ENCODE measurements at regions not wholly inside any gene's neighbourhood (a gene's known extent, or its start where the extent isn't known, plus 50 kb on each side); places are given as distances from the start of the nearest gene placed in this dataset.
"Not testable (repeated sequence)": the region's sequence is repeated elsewhere in the genome, so short reads cannot be mapped to it uniquely, and the experiment has no call there.

DNA sequence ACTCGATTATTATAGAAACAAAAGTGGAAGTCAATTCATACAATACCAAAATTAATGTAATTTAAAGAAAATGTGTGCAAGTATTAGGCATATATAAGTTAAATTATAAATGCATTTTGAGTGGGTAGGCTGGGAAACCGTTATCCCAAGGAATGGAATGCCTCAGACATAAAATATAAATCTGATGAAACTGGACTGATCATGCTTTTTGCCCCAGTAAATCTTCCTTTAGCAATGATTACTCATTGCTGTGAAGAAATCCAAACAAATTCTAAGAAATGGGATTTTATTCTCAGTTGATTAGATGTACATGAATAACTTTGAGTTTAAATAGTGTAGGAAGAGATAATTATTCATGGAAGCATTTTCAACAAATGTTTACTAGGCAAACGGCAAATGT is 185.5 kb upstream of the KCNMB2 start:
- DNase-seq: no peak

GRCh38 chr3:178352326-178353005 is 183.8 kb upstream of the KCNMB2 start:
- no peak for DNase-seq

DNA sequence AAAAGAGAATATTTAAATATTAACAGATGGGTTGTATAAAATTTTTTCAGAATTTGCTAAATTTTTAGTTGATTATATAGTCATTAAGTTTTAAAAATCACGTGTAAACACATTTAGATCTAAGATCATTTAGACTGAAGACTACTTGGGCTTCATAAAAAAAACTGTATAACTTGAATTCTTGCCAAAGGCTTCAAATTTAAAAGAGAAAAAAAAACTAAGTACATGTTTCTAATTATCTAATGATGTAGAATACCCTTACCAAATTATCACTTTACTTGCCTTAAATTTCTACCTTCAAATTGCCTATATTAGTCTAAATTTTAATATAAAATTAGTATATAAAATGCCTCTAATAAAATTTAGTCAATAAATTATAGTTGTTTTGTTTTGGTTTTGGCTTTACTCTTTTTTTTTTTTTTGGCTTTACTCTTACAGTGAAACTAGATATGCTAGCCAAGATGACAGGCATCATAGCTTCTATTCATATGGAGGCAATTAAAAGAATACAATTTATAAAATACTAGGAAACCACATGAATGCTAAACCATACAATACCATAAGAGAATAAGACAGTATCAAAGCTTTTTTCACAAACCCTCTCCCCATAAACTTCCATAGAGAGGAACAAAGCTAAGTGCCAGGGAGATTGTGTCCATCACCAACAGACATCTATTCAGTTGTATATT is 183.1 kb upstream of the KCNMB2 start:
- no peak for DNase-seq

DNA sequence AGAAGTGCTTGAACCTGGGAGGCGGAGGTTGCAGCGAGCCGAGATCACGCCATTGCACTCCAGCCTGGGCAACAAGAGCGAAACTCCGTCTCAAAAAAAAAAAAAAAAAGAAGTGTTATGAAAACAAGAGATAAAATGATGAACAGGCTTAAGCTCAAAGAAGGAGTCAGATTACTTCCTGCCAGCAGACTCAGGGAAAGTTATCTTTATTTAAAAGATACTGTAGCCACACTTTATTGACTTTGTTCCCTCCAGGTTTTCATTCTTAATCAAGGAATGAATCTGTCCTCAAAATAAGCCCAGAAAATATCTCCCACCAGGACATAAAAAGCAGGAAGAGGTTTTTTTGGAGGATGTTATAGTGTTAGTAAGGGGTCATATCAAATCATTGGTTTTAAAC is 176.5 kb upstream of the KCNMB2 start:
- no peak for DNase-seq

DNA sequence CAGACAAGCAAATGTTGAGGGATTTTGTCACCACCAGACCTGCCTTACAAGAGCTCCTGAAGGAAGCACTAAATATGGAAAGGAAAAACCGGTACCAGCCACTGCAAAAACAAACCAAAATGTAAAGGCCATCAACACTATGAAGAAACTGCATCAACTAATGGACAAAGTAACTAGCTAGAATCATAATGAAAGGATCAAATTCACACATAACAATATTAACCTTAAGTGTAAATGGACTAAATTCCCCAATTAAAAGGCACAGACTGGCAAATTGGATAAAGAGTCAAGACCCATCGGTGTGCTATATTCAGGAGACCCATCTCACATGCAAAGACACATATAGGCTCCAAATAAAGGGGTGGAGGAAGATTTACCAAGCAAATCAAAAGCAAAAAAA is 173.2 kb upstream of the KCNMB2 start:
- DNase-seq: not testable (repeated sequence)

DNA sequence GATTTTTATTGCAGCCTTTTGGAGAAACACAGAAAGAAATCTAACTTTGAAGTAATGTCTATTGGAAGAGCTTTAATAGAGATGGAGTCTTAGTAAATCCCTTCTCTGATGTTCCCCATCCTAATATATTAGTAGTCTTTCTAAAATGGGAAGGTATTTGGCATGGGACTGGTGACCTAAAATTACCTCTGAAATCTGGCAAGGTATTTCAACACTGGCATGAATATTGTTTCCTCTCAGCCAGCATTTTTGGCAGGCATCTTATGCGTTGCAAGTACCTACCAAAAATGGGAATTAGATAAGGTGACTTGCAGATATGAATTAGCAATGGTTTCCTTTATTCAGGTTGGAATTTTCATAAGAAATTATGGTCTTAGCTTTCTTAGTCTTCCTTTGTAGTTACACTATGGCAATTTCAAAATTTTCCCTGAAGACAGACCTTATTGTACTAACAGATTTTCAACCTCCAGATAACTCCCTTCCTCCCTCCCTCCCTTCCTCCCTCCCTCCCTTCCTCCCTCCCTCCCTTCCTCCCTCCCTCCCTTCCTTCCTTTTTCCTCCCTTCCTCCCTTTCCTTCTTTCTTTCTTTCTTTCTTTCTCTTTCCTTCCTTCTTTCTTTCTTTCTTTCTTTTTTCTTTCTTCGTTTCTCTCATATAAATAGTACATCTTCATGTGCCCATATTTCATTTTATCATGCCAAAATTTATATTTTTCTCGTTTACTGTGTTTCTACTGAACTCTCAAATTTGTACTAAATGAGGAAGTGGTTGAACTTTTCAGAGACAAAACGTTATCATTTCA is 168.2 kb upstream of the KCNMB2 start:
- no peak for DNase-seq

DNA sequence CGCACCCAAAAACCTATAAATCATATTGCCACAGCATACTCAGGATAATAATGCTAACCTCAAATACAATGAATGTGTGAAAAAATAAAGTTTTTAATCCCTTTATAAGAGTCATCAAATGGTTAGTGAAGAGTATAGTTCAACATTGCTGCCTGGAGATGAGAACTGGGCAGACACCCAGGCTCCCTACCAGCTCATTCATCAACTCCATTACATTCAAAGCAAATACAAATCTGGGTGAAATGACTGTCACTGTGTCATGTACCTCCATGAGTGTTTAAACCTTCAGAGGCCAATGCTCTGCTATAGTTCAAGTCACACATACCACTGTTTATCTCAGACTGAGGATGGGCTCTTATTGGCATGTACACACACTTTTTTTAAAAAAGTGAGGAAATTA is 167.2 kb upstream of the KCNMB2 start:
- no peak for DNase-seq

GRCh38 chr3:178369811-178370210 is 166.4 kb upstream of the KCNMB2 start:
- no peak for DNase-seq

DNA sequence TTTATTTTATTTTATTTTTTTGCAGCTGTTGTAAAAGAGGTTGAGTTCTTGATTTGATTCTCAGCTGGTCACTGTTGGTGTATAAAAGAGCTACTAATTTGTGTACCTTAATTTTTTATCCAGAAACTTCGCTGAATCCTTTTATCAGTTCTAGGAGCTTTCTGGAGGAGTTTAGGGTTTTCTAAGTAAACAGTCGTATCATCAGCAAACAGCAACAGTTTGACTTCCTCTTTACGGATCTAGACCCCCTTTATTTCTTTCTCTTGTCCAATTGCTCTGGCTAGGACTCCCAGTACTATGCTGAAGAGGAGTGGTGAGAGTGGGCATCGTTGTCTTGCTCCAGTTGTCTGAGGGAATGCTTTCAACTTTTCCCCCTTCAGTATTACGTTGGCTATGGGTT is 165.8 kb upstream of the KCNMB2 start:
- DNase-seq: no peak

- no peak for DNase-seq
Measured at GRCh38 chr3:178381555-178381954, 154.7 kb upstream of the KCNMB2 start.

DNA sequence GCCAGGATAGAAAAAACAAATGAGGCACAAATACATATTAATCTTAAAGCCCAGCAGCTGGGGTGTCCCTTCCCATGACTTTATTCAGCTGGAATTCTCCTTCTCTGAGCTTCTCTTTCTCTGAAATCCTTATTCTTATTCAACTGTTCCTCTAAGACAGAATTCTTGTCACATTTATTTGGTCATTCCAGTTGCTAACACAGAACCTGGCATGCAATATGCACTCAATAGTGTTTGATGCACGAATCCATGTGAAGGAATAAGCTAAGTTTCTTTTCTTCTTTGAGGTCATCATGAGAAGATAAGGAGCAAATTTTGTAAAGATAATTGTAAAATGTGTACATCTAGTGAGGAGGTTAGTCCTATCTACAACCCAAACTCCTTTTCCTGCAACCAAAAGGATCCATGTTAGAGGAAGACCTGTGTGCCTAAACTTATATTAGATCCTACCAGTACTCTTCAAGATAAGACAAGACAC is 154.2 kb upstream of the KCNMB2 start:
- DNase-seq: no peak

GRCh38 chr3:178382449-178383061 is 153.7 kb upstream of the KCNMB2 start:
- no peak for DNase-seq

DNA sequence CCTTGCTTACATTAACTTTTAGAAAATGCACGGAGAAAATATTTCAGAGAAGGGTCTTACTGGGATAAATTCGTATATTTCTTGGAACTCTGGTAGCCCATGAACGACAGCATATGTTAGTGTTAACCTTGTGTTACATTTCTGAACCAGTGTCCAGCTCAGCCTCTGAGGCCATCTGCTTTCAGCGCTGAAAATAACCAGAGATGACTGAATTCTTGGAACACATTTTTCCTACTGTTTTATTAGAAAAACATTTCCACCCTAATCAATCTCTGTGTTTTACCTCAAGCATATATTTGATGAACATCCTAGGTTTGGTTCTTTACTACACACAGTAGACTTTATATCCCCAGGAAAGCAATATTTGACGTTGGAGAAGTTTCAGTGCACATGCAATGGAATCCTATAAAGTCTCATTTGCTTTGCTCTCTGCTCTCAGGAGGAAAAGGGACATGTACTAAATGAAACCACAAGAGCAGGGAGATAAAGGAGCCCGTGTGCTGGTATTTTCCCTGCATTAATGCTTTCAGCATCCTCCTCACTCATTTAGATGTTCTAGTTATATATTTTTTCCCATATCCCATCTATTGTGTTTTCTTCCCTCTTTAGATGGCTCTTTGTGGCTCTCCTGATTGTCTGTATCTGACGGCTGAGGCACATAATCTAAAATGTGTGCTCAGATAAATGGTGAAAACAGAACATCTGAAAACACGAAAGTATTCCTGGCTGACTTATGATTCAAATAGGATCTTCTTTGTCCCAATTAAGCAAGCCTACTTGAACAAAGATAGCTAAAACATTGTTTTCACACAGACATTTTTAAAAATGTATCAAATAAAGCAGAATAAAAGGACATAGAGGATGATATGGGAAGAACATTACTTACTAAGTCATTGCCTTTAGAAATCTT is 151.7 kb upstream of the KCNMB2 start:
- no peak for DNase-seq

DNA sequence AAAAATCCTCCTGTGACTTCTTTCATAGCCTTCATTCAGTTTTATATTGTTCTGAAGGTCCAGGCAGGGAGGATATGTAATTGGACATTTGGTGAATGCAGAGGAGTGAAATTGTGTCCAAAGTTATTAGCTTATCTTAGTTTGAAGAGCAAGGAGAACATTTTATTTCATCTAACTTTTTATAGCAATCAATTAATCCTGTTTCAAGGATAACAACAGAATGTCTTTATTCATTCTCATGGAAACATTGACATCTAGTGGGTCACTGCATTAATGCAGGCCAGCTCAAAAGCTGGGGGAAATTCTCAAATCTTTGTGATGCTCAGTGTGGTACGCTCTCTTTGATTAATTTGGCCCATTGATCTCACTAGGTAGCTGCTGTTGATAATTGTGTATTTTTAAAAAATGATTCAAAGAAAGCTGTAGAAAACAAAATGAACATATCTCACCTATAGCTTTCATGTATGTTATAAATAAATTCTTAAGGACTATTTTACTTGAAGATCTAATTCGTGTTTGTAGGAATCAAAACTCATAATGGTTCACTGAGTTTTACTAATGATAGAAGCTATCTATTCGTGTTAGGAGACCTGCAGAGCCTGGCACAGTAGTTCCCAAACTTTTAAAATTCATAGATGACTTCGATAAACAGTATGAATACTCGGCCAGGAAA is 150.8 kb upstream of the KCNMB2 start:
- DNase-seq: peak; percentile 43

GRCh38 chr3:178386401-178386800 is 149.8 kb upstream of the KCNMB2 start:
- DNase-seq: no peak

DNA sequence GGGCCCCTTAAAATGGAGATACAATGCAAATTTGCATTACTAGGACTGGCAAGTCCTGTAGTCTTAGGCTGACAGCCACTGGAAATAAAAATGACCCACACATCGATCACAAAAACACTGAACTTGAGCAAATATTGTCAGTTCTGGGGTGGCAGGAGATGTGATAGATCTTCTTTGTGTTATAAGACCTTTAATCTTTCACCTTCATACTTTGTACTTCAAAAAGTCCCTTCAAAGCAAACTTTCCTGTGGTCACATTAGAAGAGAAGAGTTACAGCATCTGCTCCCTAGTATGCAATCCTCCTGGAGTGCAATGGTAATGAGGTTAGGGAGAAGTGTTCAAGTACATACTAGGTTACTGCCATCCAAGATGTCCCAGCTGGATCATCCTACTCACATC is 149.4 kb upstream of the KCNMB2 start:
- no peak for DNase-seq

DNA sequence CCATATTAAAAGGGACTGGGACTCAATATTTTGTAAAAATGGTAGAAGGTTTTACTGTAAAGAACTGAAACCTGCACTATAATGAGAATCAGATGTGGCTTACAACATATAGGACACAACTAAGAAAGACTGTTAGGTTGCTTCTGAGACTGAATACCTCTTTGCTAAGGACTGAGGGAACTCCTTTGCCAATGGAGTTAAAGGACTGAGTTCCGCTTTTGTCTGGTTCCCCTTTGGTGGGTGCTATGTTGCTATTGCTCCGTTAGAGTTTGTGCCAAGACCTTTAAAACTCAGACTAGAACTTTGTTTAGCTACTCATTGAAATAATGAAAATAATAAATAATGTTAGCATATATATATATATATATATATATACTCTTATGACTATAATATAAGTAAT is 147.8 kb upstream of the KCNMB2 start:
- DNase-seq: no peak

GRCh38 chr3:178389258-178389657 is 147.0 kb upstream of the KCNMB2 start:
- no peak for DNase-seq

GRCh38 chr3:178392511-178392926 is 143.7 kb upstream of the KCNMB2 start:
- peak; percentile 68 for DNase-seq

GRCh38 chr3:178393146-178393545 is 143.1 kb upstream of the KCNMB2 start:
- no peak for DNase-seq

- DNase-seq: no peak
Measured at GRCh38 chr3:178393824-178394223, 142.4 kb upstream of the KCNMB2 start.

GRCh38 chr3:178396318-178396717 is 139.9 kb upstream of the KCNMB2 start:
- DNase-seq: no peak
